ENCODE measurements at regions not wholly inside any gene's neighbourhood (a gene's known extent, or its start where the extent isn't known, plus 50 kb on each side); places are given as distances from the start of the nearest gene placed in this dataset.
"Not testable (repeated sequence)": the region's sequence is repeated elsewhere in the genome, so short reads cannot be mapped to it uniquely, and the experiment has no call there.

- DNase-seq = no peak
Measured at GRCh38 chr5:117779171-117779570, 1204.5 kb upstream of the SEMA6A start.

- DNase-seq = no peak
Measured at GRCh38 chr5:117776977-117777376, 1202.4 kb upstream of the SEMA6A start.

- DNase-seq = peak in 2 of 3 experiments; percentile 7 to 14
Measured at GRCh38 chr5:117769877-117770276, 1195.3 kb upstream of the SEMA6A start.

GRCh38 chr5:117763271-117763670 is 1188.6 kb upstream of the SEMA6A start:
- DNase-seq = no peak

GRCh38 chr5:117761186-117761585 is 1186.6 kb upstream of the SEMA6A start:
- DNase-seq = no peak

GRCh38 chr5:117759849-117760499 is 1185.4 kb upstream of the SEMA6A start:
- DNase-seq = no peak

GRCh38 chr5:117752403-117752802 is 1177.8 kb upstream of the SEMA6A start:
- DNase-seq = no peak

- no peak for DNase-seq
Measured at GRCh38 chr5:117748336-117748735, 1173.7 kb upstream of the SEMA6A start.

- DNase-seq = no peak
Measured at GRCh38 chr5:117743337-117743736, 1168.7 kb upstream of the SEMA6A start.

GRCh38 chr5:117741655-117742206 is 1167.1 kb upstream of the SEMA6A start:
- no peak for DNase-seq

- DNase-seq = no peak
Measured at GRCh38 chr5:117740268-117740667, 1165.6 kb upstream of the SEMA6A start.

GRCh38 chr5:117738571-117738970 is 1163.9 kb upstream of the SEMA6A start:
- DNase-seq = no peak

GRCh38 chr5:117736698-117737097 is 1162.1 kb upstream of the SEMA6A start:
- DNase-seq = no peak

GRCh38 chr5:117734056-117734455 is 1159.4 kb upstream of the SEMA6A start:
- no peak for DNase-seq

- DNase-seq = no peak
Measured at GRCh38 chr5:117733051-117733450, 1158.4 kb upstream of the SEMA6A start.

- DNase-seq = peak in 1 of 3 experiments; percentile 1
Measured at GRCh38 chr5:117732264-117732663, 1157.6 kb upstream of the SEMA6A start.

GRCh38 chr5:117731446-117731845 is 1156.8 kb upstream of the SEMA6A start:
- DNase-seq = peak in 2 of 3 experiments; percentile 11 to 48

- DNase-seq = not testable (repeated sequence)
Measured at GRCh38 chr5:117720784-117721183, 1146.2 kb upstream of the SEMA6A start.

- no peak for DNase-seq
Measured at GRCh38 chr5:117719413-117719812, 1144.8 kb upstream of the SEMA6A start.

GRCh38 chr5:117713585-117714198 is 1139.1 kb upstream of the SEMA6A start:
- DNase-seq = peak; percentile 2 to 13 (median 11)

GRCh38 chr5:117701062-117701461 is 1126.4 kb upstream of the SEMA6A start:
- no peak for DNase-seq

GRCh38 chr5:117692606-117693005 is 1118.0 kb upstream of the SEMA6A start:
- DNase-seq = no peak

- no peak for DNase-seq
Measured at GRCh38 chr5:117691081-117691870, 1116.7 kb upstream of the SEMA6A start.

- no peak for DNase-seq
Measured at GRCh38 chr5:117690612-117691011, 1116.0 kb upstream of the SEMA6A start.

Data from NCI-H1417 (cell line).